SK-N-SH treated with all-trans-retinoic acid at 6 μM for 48 hours (cell line): ENCODE measurements at regions not wholly inside any gene's neighbourhood (a gene's known extent, or its start where the extent isn't known, plus 50 kb on each side); places are given as distances from the start of the nearest gene placed in this dataset.

Source experiments
- ARNTL ChIP-seq: fragments of 450-650 bp; formaldehyde crosslinking; IDR thresholded peaks from 2 replicates; pipeline ENCODE4 v1.5.0; 2020; ENCODE audit warnings: low read depth, mild to moderate bottlenecking, moderate library complexity, borderline replicate concordance
- POU6F1 ChIP-seq: fragments of 250-450 bp; sonication (Bioruptor Pico); IDR thresholded peaks from 2 replicates; pipeline ENCODE4 v1.8.0; 2021; ENCODE audit warnings: low read depth, mild to moderate bottlenecking, moderate library complexity, borderline replicate concordance
- RARB ChIP-seq: fragments of 250-450 bp; sonication (Bioruptor Pico); IDR thresholded peaks from 2 replicates; pipeline ENCODE4 v1.8.0; 2021; ENCODE audit warnings: mild to moderate bottlenecking, moderate library complexity
- TOX ChIP-seq: fragments of 250-450 bp; sonication (Bioruptor Pico); IDR thresholded peaks from 2 replicates; pipeline ENCODE4 v1.8.0; 2021; ENCODE audit warnings: mild to moderate bottlenecking, moderate library complexity, borderline replicate concordance
- ZFP3 ChIP-seq: fragments of 250-450 bp; sonication (Bioruptor Pico); IDR thresholded peaks from 2 replicates; pipeline ENCODE4 v1.5.0; 2020; ENCODE audit warnings: mild to moderate bottlenecking, moderate library complexity
- ZFP30 ChIP-seq: fragments of 450-650 bp; formaldehyde crosslinking; IDR thresholded peaks from 2 replicates; pipeline ENCODE4 v1.5.0; 2022; ENCODE audit warnings: mild to moderate bottlenecking, moderate library complexity
- TF ChIP-seq, protein P1 (sequence below): fragments of 250-450 bp; sonication (Bioruptor Pico); IDR thresholded peaks from 2 replicates; pipeline ENCODE4 v1.5.1; 2020; ENCODE audit warnings: low read depth, mild to moderate bottlenecking, moderate library complexity

- TF ChIP-seq TOX: no peak
- TF ChIP-seq, protein P1, sequence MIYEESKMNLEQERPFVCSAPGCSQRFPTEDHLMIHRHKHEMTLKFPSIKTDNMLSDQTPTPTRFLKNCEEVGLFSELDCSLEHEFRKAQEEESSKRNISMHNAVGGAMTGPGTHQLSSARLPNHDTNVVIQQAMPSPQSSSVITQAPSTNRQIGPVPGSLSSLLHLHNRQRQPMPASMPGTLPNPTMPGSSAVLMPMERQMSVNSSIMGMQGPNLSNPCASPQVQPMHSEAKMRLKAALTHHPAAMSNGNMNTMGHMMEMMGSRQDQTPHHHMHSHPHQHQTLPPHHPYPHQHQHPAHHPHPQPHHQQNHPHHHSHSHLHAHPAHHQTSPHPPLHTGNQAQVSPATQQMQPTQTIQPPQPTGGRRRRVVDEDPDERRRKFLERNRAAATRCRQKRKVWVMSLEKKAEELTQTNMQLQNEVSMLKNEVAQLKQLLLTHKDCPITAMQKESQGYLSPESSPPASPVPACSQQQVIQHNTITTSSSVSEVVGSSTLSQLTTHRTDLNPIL (CRISPR knock-in tag): no peak
- no peak for TF ChIP-seq ZFP3 (CRISPR knock-in tag)
- no peak for TF ChIP-seq ARNTL
- no peak for TF ChIP-seq ZFP30 (CRISPR knock-in tag)
- TF ChIP-seq POU6F1 (CRISPR knock-in tag): no peak
- TF ChIP-seq RARB (CRISPR knock-in tag): no peak
Measured at GRCh38 chr4:110287130-110287529, 88.7 kb upstream of the ELOVL6 start.
